Urinary bladder (tissue), 3 donors: ENCODE measurements at regions not wholly inside any gene's neighbourhood (a gene's known extent, or its start where the extent isn't known, plus 50 kb on each side); places are given as distances from the start of the nearest gene placed in this dataset.

ENCODE experiments used
- DNase-seq: peaks from one replicate; pipeline ENCODE4 v3.0.0-alpha.2; 2015; ENCODE audit errors: extremely low spot score
- H3K27ac ChIP-seq: one replicate; pipeline ENCODE4 v1.5.1; 2013; ENCODE audit warnings: low read depth, mild to moderate bottlenecking, moderate library complexity
- H3K36me3 ChIP-seq: one replicate; pipeline ENCODE4 v1.6.1; 2013; ENCODE audit warnings: mild to moderate bottlenecking, moderate library complexity; ENCODE audit not compliant: insufficient read depth
- H3K4me1 ChIP-seq: one replicate; pipeline ENCODE4 v1.6.1; 2013; ENCODE audit warnings: mild to moderate bottlenecking, moderate library complexity; ENCODE audit not compliant: insufficient read depth
- H3K4me3 ChIP-seq: one replicate; pipeline ENCODE4 v1.5.1; 2013; ENCODE audit warnings: low read depth, low read length
- WGBS: extraction: QIAGEN DNeasy Blood & Tissue Kit; methylation state at CpG from one replicate; pipeline ENCODE4 v1.1.7; 2013; 5-methylcytosine and 5-hydroxymethylcytosine counted together
- donor health status: healthy with polysubstance abuse.
- donor health status: healthy.

GRCh38 chr2:157204401-157204800 lies 53.1 kb upstream of the GALNT5 start:
- WGBS = 87% methylated on average over 3 of the region's 3 CpGs
- Histone ChIP-seq H3K36me3 (no peaks in the 10 kb centered on the region), H3K27ac (no peak overlapping the region), H3K4me3 (no peak overlapping the region), H3K4me1 (no peaks in the 10 kb centered on the region)
- no peak for DNase-seq

- Histone ChIP-seq H3K36me3 (no peaks in the 10 kb centered on the region), H3K4me1 (no peaks in the 10 kb centered on the region), H3K4me3 (no peak overlapping the region), H3K27ac (no peak overlapping the region)
- 68% methylated on average over 3 of the region's 3 CpGs for WGBS
- no peak for DNase-seq
Measured at GRCh38 chr2:157206916-157207315, 50.6 kb upstream of the GALNT5 start.
